Epithelial cell of prostate (primary cell): ENCODE measurements at regions not wholly inside any gene's neighbourhood (a gene's known extent, or its start where the extent isn't known, plus 50 kb on each side); places are given as distances from the start of the nearest gene placed in this dataset.

Experiments used
- DNase-seq: peaks from one replicate; pipeline ENCODE4 v3.0.0-alpha.2; 2011; ENCODE audit warnings: low read depth, low spot score
- H3K27ac ChIP-seq: fragments of 450-650 bp; 2 replicates; pipeline ENCODE4 v1.5.1; 2017; ENCODE audit warnings: mild to moderate bottlenecking

DNA sequence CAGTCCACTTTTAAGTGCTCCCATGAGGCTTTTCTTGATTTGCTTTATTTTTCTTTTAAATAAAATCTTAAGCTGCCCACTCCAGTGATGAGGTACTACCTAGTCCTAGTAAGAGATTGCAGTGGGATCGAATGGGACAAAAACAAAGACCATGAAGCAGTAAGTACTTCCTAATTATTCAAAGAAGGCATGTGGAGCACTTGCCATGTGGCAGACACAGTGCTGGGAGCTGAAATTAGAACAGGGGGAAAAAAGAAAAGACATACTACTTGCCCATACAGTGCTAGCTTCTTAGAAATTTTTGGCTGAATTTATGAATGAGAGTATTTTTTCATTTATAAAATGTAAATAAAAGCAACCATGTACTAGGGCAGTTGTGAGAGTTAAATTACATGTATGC, 239.9 kb upstream of the TNC start:
- no peak for DNase-seq

DNA sequence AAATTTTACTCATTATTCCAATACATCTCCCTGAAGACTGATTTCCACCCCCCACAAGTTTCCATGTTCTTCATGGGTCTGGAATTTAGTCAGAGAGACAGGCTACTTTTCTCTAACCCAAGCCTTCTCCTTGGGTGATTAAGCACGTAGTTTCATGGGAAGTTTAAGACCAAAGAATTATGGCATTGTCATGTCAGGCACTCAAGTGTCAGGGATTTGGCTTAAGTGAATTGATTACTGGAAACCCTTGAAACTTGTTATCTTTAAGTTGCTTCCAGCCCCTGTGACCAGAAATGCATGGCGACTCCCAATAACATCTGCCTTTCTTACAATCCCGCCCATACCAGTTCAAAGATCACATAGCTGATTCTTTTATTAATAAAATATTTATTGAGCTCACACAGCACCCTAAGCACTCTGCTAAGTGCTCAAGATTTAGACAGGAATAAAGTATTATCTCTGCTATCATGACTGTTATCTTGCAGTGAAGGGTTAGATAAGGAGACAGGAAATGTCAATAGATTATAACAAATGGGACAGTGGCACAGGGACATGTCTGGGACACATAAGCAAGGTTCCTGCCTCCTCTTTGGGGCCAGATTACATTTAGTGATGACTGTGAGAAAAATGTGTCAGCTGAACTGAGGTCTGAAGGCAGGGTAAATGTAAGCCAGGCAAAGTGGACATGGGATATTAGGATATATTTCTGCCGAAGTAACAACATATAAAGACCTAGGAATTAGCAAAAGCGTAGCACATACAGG, 241.2 kb upstream of the TNC start:
- DNase-seq, result no peak
- H3K27ac ChIP-seq, result no peak overlapping the region

More for the DNA sequence above, 239.9 kb upstream of the TNC start:
- H3K27ac ChIP-seq, result no peak overlapping the region

DNA sequence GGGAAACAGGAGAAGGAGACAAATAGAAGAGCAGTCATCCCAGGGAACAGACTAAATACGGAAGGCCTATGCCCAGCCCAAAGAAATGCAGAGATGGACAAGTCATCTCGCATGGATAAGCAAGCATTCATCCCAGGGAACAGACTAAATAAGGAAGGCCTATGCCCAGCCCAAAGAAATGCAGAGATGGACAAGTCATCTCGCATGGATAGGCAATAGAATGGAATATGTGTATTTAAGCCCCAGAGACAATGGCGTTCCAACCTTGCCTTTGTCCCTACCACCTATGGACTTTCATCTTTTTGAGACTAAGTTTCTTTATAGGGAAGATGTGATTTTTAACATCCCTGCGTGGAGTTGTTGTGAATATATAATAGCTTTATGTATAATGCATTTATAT, 242.2 kb upstream of the TNC start:
- no peak overlapping the region for H3K27ac ChIP-seq
- DNase-seq, result no peak

DNA sequence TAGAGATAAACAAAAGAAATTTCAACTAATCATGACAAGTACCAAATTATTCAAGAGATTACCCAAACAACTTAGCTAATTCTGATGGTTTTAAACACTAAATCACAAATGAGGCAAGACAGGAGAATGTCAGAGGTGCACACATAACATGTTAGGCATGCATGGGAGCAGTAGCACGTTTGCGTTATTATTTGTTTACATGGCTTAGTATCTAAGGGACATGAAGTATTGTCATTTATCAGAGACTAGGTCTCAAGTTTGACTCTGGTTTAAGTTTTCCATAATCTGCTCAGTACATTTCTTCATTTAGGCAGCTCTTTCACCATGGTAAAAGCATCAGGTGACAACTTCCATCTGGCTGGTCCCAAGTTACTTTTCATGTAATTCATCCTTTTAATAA, 244.1 kb upstream of the TNC start:
- no peak overlapping the region for H3K27ac ChIP-seq
- no peak for DNase-seq

DNA sequence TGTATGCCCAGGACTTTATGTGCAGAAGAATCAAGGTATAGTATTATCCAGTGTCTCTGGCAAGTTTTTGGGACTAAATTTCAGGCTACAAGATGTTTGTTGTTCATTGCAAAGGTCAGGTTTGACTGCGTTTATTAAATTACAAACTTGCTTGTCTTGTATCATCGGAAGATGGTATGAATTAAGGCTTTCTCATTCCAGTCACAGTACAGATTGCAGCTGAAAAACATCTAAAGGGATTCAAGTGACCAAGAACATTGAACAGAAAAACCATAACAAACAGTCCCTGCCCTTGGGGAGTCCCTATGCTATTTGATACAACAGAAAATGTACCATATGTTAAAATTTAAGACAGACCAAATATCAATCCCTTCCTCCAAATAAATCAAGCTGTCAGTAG, 244.7 kb upstream of the TNC start:
- H3K27ac ChIP-seq, result no peak overlapping the region
- DNase-seq, result no peak

DNA sequence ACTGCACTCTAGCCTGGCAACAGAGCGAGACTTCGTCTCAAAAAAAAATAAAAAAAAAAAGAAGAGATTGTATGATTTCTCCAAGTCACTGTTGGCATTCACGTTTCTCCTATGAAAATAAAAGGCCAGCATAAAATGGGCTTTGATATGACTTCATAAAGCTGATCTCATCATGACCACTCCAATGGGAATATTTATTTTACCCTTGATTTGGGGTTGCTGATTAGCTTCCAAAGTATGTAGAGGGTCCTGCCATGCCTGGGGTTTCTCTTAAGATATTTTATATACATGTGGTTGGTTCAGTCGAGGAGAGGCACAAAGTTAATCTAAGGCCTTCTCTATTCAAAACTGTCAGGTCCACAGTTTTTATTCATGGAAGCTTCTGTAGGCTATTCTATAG, 247.0 kb upstream of the TNC start:
- H3K27ac ChIP-seq, result no peak overlapping the region
- DNase-seq, result no peak

DNA sequence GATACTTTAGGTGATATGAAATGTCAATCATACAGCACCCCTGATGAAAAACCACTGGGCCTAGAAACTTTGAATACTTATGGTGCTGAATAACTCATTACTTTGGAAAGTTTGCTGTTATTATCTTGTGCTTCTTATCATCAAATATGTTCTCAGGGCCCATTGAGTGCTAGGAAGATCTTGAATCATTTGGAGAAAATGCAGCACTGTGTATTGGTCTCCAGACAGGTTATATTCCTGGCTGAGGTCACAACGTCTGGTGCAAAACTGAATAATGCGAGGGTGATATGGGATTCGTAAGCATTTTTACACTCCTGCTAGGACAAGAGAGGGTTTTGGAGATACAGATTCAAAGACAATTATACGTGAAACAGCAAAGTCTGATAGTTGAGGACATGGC, 249.4 kb upstream of the TNC start:
- H3K27ac ChIP-seq, result peak overlapping the region; percentile 53
- DNase-seq, result no peak

DNA sequence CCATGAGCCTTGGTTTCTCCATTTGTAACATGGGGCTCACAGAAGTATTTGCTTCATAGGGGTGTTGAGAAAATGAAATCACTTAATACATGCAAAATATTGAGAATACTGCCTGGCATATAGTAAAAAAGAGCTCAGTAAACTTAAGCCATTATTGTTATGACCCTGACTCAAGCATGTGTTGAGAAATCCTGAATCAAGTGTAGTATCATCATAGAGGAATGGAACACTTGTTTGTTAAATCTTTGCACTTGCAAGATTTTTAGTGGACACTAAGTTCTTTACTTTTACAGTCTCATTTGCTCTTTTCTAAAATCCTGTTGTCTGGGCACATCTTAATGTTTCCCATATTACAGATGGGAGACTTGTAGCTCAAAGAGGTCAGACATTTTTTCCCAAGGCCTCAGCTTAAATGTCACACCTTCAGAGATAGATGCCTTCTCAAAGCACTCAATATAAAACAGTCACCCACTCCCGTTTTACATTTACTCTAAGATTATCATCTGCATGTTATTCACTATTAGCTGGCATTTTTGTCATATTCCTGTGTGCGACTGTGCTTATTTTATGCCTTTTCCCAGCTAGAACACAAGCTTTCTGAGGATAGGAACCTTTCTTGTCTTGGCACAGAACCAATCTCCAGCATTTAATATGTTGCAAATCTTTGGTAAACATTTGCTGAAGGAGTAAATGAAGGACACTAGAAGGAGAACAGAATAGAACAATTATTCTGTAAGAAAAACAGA, 250.0 kb upstream of the TNC start:
- DNase-seq, result no peak
- H3K27ac ChIP-seq, result peak overlapping the region; percentile 53

DNA sequence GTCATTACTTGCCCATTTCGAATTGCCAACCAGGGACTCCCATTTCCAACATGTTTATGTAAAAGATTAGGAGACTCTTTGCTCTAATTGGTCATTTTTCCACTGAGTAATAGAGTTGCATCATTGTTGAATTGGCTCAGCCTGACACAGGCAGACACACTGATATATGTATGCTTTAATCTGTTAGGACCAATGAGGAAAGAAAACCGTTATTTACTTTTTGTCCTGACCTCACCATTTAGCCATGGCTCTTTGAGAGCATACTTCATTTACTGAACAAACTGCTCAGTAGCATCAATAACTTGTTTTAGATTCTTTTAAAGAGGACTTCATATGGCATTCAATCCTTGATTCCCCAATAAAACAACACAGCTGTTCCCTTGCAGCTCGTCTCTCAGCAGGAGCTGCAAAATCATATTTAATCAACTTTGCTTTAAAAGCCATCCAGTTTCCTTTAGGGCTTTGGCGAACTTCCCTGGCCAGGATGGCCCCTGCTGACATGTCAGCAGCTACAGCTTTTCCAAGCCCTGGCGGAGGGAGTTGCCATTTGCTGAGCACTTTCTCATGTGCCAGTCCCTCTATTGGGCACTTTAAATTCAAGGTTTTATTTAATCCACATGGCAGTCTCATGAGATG, 251.5 kb upstream of the TNC start:
- no peak for DNase-seq
- peak overlapping the region; percentile 53 for H3K27ac ChIP-seq

DNA sequence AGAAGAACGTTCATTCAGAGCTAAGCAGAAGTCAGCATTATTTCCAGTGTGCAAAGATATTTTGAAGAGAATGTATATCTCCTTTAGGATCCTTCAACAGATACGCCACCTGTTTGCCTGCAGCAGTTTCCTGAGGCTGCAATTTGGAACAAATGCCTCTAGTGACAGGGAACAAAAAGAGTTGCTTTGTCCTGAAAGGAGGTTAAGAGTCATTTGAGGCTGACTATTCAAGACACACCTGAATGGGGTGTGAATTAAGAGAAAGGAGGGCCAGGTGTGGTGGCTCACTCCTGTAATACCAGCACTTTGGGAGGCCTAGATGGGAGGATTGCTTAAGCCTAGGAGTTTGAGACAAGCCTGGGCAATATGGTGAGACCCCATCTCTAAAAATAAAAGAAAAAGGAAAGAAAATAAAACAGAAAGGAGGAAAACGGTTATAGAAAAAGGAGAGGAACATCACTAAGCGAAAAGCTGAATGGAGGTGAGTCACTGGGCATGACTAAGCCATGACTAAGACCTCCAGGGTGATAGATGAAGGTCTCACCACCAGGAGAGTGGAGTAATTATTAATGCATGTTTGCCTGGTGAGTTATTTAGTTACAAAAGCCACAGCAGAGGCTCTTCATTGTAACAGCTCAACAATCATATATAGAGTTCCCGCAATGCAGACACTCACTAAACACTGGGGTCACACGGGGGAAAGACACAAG, 255.2 kb upstream of the TNC start:
- DNase-seq, result peak; percentile 85
- peak overlapping the region; percentile 88 for H3K27ac ChIP-seq

DNA sequence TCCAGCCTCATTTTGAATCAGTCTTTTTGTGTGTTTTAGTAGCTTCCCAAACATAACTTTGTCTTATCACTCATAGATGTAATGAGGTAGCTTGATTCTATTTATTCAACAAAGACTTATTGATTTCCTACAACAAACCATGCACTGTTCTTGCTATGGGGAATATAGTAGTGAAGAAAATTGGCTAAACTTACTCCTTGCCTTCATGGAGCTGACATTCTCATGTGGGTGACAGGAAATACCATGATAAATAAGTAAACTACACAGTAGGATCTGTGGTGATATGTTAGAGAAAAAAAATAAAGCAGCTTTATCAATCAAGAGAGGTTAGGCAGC, 255.7 kb upstream of the TNC start:
- DNase-seq, result no peak
- H3K27ac ChIP-seq, result peak overlapping the region; percentile 88

DNA sequence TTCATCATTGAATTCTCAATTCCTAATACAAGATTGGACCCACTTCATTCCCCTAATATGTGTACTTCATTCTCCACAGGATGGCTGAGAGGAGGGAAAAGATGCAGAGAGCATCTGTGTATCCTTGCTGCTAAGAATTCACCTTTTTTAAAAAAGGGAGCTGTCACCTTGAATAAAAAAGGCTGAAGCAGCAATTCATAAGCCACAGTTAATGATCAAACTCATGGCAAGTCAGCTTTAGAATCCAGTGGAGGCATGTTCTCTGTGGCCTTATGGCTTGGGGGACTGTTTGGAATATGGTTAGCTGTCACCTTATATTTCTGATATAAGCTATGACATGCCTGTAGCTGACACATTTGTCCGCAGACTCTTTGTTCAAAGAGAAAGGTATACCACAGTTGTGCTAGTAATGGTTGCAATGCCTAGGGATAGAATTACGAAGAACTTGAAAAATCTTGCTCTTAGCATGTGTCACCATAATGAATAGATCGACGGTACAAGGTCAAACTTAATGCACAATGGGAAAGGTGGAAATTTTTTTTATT, 256.8 kb upstream of the TNC start:
- peak overlapping the region; percentile 88 for H3K27ac ChIP-seq
- peak; percentile 44 for DNase-seq

DNA sequence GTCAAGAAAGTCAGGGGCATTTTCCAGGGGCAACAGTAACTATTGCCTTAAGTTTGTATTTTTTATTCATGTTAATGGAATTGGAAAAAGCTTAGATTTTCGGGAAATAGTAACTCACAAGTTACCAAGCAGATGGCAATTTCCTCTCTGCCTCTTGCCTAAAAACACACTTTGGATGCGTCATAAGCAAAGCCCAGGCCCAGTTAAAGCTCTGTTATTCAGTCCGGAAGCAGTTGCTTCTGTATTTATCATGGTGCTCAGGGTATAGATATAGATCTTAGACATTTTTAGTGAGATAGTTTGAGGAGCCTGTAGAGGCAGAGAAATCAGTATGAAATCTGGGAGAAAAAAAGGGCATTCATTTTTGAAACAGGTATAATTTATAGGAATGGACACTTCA, 260.3 kb upstream of the TNC start:
- DNase-seq, result no peak
- no peak overlapping the region for H3K27ac ChIP-seq

DNA sequence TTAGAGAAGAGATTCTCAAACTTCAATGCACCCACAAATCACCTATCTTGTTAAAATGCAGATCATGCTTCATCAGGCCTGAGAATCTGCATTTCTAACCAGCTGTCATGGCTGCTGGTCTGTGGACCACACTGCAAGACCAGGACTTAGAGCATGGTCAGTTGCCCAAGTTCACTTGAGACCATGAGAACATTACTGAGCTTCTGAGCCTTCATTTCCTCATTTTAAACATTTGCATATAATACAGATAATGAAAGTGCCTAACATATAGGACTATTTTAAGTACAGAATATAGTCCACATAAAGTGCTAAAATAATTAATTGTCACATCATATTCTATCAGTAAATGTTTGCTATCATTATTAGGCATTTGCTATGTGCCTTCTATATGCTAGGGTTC, 260.8 kb upstream of the TNC start:
- no peak for DNase-seq

DNA sequence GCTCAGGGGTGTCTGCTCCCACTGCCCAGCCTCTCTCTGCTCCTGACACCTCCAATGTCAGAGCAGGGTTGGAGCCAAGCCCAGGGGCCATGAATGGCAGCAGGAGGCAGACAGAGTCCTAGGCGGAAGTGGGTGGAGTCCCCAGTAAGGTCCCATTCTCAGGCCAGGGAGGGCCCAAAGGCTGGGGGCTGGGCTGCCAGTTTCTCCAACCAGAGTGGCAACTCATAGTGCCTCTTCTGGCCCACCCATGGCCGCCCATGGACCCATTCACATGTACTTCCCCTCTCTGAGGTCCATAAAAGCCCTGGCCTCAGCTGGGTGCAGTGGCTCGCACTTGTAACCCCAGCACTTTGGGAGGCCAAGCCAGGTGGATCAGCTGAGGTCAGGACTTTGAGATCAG, 261.8 kb upstream of the TNC start:
- H3K27ac ChIP-seq, result no peak overlapping the region
- no peak for DNase-seq

More for the DNA sequence above, 260.8 kb upstream of the TNC start:
- H3K27ac ChIP-seq, result no peak overlapping the region

DNA sequence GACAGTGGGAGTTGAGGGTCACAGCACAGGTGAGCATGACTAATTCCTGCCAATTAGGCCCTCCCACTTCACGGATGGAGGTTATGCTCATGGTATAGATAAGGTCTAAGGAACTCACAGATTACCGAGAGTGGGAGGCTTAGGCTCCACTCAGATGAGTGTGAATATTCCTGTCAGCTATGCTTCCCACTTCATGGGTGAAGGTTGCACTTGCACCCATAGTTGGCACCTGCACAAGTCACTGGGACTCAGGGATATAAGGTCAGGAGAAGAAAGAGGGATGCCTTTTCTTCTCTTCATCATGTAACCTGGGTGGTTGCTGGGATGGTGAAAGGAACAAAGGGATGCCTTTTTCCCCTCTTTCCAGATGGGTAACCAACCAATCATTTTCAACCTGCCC, 264.9 kb upstream of the TNC start:
- no peak overlapping the region for H3K27ac ChIP-seq
- no peak for DNase-seq

DNA sequence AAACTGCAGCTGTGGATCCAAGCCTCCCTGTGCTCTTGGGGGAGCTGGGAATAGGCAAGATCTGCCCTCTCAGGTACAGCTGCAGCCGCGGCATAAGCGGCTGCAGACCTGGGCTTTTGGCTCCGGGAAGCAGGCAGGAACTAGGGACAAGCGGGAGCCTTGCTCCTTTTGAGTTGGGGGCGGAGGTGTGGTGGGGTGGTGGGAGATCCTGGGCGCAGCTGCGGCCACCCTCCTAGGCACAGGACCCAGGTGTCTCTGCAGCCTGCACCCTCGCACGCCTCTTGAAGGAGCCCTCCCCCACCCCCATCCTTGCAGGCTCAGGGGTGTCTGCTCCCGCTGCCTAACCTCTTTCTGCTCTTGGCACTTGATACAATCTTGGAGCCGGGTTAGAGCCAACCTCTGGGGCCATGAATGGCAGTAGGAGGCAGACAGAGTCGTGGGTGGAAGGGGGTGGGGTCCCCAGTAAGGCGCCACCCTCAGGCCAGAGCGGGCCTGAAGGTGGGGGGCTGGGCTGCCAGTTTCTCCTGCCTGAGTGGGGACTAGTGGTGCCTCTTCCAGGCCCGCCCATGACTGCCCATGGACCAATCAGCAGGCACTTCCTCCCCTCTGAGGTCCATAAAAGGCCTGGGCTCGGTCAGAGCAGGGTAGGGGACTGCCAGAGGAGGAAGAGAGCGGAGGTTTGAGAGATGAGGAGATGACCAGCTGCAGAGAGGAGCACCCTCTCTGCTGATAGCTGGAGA, 267.6 kb upstream of the TNC start:
- H3K27ac ChIP-seq, result no peak overlapping the region
- no peak for DNase-seq

DNA sequence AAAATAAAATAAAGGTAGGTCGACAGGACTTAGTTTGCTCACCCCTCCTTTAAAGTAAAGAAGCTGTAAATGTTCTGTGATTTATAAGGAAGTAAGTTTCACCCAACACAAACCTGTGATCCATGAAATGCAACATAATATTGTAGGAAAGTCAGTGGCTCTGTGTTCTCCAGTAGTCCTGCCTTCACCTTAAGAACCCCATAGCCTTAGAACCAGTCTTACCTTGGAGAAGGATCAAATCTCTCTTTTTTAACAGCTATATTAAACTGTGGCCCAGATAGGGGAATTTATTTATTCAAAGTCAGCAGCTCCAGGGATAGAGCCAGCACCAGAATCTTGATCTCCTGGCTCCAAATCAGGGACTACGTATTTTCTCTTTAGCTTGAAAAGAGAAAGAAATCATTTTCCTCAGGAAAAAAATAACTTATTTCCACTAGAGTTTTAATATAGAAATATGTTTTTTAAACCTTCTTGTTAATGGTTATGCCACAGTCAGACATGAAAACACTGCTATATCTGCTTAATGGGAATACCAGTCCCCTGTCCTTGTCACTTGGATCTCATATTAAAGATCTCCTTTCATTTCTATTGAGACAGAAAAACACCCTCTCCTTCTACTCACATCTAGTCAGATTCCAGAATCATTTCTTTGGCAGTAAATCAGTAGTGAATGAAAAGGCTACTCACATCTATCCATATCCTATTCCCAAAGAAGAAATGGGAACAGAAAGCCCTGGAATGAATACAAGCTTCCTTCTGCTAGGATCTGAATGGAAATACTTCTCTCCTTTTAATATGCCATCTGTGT, 269.2 kb upstream of the TNC start:
- H3K27ac ChIP-seq, result no peak overlapping the region
- DNase-seq, result no peak

DNA sequence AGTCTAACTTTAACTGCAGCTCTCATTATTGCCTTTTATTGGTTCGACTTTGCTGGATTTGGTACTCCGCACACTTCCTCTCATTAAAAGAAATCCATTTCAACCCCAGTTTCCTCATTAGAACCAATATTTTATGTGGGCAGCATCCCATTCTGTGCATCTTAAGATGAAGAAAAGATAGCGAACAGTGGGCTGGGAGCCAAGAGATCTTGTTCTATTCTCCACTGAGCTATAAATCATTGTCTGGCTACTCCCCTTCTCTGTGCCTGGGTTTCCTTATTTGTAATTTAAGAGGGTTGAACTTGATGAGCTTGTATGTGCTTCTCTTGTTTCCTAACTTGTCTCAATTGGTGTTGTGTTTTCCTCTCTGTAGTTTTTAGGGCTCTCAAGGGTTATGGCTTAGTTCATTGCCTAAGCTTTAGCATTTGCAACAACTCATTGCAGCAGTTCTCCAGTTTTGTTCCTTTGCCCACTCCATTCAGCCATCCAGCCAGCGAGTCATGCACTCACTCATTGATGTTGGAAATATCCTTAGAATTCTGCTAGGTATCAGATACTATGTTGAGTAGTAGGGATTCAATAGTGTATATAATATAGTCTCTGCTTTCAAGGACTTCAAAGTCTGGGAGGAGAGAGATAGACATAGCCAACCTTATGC, 273.3 kb upstream of the TNC start:
- no peak overlapping the region for H3K27ac ChIP-seq

More for the DNA sequence above, 273.3 kb upstream of the TNC start:
- no peak for DNase-seq
